Parathyroid adenoma (tissue), 2 donors: ENCODE measurements at regions not wholly inside any gene's neighbourhood (a gene's known extent, or its start where the extent isn't known, plus 50 kb on each side); places are given as distances from the start of the nearest gene placed in this dataset.

ENCODE experiments used
- H2AFZ ChIP-seq: fragments of 300-600 bp; sonication (generic); one replicate; pipeline ENCODE4 v1.7.0; 2017; ENCODE audit warnings: antibody characterized with exemption, mild to moderate bottlenecking
- H3K27ac ChIP-seq: fragments of 300-600 bp; sonication (generic); one replicate; pipeline ENCODE4 v1.7.0; 2017
- H3K27me3 ChIP-seq: fragments of 300-600 bp; sonication (generic); one replicate; pipeline ENCODE4 v1.7.0; 2017; ENCODE audit warnings: low read length; ENCODE audit not compliant: control insufficient read depth, insufficient read depth
- H3K36me3 ChIP-seq: fragments of 300-600 bp; sonication (generic); one replicate; pipeline ENCODE4 v1.7.0; 2017; ENCODE audit warnings: low read length; ENCODE audit not compliant: control insufficient read depth, insufficient read depth
- H3K4me1 ChIP-seq: fragments of 300-600 bp; sonication (generic); one replicate; pipeline ENCODE4 v1.7.0; 2017; ENCODE audit warnings: control low read depth
- H3K4me2 ChIP-seq: fragments of 300-600 bp; sonication (generic); one replicate; pipeline ENCODE4 v1.7.0; 2017; ENCODE audit warnings: low read length
- H3K4me3 ChIP-seq: fragments of 300-600 bp; sonication (generic); one replicate; pipeline ENCODE4 v1.7.0; 2017; ENCODE audit warnings: low read depth, low read length
- H3K79me2 ChIP-seq: fragments of 300-600 bp; sonication (generic); one replicate; pipeline ENCODE4 v1.7.0; 2017; ENCODE audit warnings: control low read depth
- H3K9ac ChIP-seq: fragments of 300-600 bp; sonication (generic); one replicate; pipeline ENCODE4 v1.7.0; 2017; ENCODE audit warnings: mild to moderate bottlenecking
- H3K9me3 ChIP-seq: fragments of 300-600 bp; sonication (generic); one replicate; pipeline ENCODE4 v1.7.0; 2017; ENCODE audit warnings: low read length; ENCODE audit not compliant: control insufficient read depth
- CTCF ChIP-seq: fragments of 300-600 bp; sonication (generic); IDR thresholded peaks from one replicate; pipeline ENCODE4 v1.7.0; 2017; ENCODE audit warnings: antibody characterized with exemption, mild to moderate bottlenecking
- donor health status: primary hyperparathyroidism.

GRCh38 chr21:39022466-39022862 is 160.8 kb downstream of the PSMG1 start:
- no peak overlapping the region for H3K9ac ChIP-seq
- no peak for TF ChIP-seq CTCF
- peak overlapping the region; percentile 95 for H3K27ac ChIP-seq

GRCh38 chr21:39022035-39022434 is 161.2 kb downstream of the PSMG1 start:
- H3K27me3 ChIP-seq, result no peaks in the 10 kb centered on the region
- no peaks in the 10 kb centered on the region for H3K36me3 ChIP-seq
- no peak overlapping the region for H2AFZ ChIP-seq
- no peak overlapping the region for H3K4me2 ChIP-seq
- TF ChIP-seq CTCF, result no peak
- H3K79me2 ChIP-seq, result no peaks in the 10 kb centered on the region
- H3K9ac ChIP-seq, result no peak overlapping the region
- peaks cover 24% of the 10 kb centered on the region for H3K4me1 ChIP-seq
- H3K9me3 ChIP-seq, result no peaks in the 10 kb centered on the region
- H3K27ac ChIP-seq, result peak overlapping the region; percentile 95
- no peak overlapping the region for H3K4me3 ChIP-seq

More at GRCh38 chr21:39022466-39022862, 160.8 kb downstream of the PSMG1 start:
- Histone ChIP-seq H3K4me3 (no peak overlapping the region), H3K79me2 (no peaks in the 10 kb centered on the region), H3K4me1 (peaks cover 22% of the 10 kb centered on the region), H3K4me2 (peak overlapping the region; percentile 39), H3K9me3 (no peaks in the 10 kb centered on the region), H3K36me3 (no peaks in the 10 kb centered on the region), H3K27me3 (no peaks in the 10 kb centered on the region), H2AFZ (peak overlapping the region; percentile 87)

GRCh38 chr21:39021478-39021832 is 161.8 kb downstream of the PSMG1 start:
- Histone ChIP-seq H3K4me1 (peaks cover 30% of the 10 kb centered on the region), H3K4me2 (no peak overlapping the region), H3K27me3 (no peaks in the 10 kb centered on the region), H2AFZ (no peak overlapping the region), H3K36me3 (no peaks in the 10 kb centered on the region), H3K27ac (peak overlapping the region; percentile 95), H3K79me2 (no peaks in the 10 kb centered on the region), H3K9me3 (no peaks in the 10 kb centered on the region), H3K4me3 (no peak overlapping the region), H3K9ac (no peak overlapping the region)
- no peak for TF ChIP-seq CTCF

GRCh38 chr21:39020751-39021477 is 162.3 kb downstream of the PSMG1 start:
- Histone ChIP-seq H3K4me3 (no peak overlapping the region), H3K4me2 (no peak overlapping the region), H3K79me2 (no peaks in the 10 kb centered on the region), H3K36me3 (no peaks in the 10 kb centered on the region), H3K27ac (no peak overlapping the region), H2AFZ (no peak overlapping the region), H3K4me1 (peaks cover 30% of the 10 kb centered on the region), H3K9ac (no peak overlapping the region), H3K9me3 (no peaks in the 10 kb centered on the region), H3K27me3 (no peaks in the 10 kb centered on the region)
- no peak for TF ChIP-seq CTCF

- no peak for TF ChIP-seq CTCF
- Histone ChIP-seq H3K27me3 (no peaks in the 10 kb centered on the region), H3K36me3 (no peaks in the 10 kb centered on the region), H3K9ac (no peak overlapping the region), H2AFZ (no peak overlapping the region), H3K4me3 (no peak overlapping the region), H3K4me1 (peaks cover 28% of the 10 kb centered on the region), H3K9me3 (no peaks in the 10 kb centered on the region), H3K79me2 (no peaks in the 10 kb centered on the region), H3K27ac (no peak overlapping the region), H3K4me2 (no peak overlapping the region)
Measured at GRCh38 chr21:39018730-39019129, 164.5 kb downstream of the PSMG1 start.
